HG03175 (cell line): ENCODE measurements at regions not wholly inside any gene's neighbourhood (a gene's known extent, or its start where the extent isn't known, plus 50 kb on each side); places are given as distances from the start of the nearest gene placed in this dataset.
"Not testable (repeated sequence)": the region's sequence is repeated elsewhere in the genome, so short reads cannot be mapped to it uniquely, and the experiment has no call there.

Source experiments
- ATAC-seq: cut with Tn5 transposase; IDR thresholded peaks from one replicate; pipeline ENCODE4 v1.9.1; 2021; ENCODE audit warnings: mild to moderate bottlenecking, moderate library complexity; ENCODE audit not compliant: unreplicated experiment

DNA sequence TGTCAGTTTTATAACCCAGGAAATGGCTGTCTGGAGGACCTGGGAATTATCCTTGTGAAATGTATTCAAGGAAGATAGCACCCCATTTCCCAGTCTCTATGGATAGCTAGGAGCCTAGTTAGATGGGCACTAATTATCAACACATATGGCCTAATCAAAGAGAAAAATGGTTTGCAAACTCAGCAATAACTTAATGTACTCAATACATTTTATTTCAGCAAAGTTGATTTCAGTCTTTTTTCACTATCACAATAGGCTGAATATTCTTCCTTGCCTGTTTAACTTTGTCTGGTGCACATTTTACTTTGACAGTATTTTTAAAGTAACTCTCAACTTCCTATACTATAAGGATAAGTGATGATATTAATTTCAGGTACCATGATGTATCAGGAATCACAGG is 756.3 kb downstream of the CCDC85A start:
- ATAC-seq, result no peak

DNA sequence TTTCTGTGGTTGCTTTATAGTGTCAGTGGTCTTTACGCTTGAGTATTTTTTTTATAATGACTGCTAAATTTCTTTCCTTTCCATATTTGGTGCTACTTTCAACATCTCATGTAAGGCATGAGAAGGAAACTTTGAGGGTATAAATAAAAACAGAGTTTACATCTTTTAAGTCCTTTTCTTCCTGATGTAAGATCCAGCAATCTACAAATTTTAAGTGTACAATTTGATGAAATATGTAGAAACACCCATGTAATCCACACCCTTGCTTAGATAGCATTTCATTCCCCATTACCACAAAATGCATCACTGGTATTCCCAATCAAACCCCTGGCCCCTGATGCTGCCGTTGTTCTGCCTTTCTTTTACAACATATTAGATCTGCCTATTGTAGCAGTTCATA is 769.1 kb downstream of the CCDC85A start:
- no peak for ATAC-seq

DNA sequence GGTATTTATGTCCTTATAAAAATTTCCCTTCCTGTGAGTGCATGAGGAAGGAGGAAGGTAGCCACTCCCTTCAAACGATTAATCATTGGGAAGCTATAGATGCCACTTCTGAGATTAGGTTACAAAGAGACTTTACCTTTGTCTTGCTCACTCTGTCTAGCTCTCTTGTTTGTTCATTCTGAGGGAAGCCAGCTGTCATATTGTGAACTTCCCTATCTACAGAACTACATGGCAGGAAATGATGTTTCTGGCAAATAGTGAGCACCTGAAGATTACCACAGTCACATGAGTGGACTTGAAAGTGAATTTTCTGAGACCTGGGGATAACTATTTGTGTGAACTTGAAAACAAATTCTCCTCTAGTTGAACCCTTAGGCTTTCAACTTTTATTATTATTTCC is 776.8 kb downstream of the CCDC85A start:
- no peak for ATAC-seq

DNA sequence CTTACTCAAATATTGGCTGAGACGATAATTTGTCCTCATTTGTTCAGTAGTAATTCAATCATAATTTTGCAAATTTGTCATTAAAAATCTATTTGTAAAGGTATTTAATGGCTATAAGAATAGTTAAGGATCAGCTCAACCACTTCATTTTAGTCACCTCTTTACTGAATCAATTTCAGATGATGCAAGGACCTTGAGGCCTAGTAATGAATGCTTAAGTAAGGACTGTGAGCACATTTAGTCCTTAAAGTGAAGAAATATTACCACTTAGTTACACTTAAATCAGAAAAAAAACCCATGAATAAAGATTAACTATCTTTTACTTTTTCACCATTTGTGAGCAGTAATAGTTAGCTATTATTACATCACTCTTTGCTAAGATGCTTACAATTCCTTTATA is 778.9 kb downstream of the CCDC85A start:
- no peak for ATAC-seq

DNA sequence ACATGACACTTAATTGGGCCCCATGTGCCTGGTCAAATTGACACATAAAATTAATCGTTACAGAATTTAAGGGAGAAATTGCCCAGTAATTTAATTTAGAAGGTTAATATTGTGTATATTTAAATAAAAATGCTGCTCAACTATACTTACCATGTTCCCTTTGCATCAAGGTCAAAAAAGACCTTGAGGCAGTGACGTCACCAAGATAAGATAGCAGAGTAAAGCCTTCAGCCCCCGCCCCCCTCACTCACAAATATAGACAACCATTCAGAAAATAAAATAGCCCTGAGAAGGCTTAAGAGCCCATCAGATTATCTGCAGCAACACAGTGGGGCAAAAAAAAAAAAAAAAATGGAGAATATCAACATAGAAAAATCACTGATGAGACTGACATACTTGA is 785.7 kb downstream of the CCDC85A start:
- ATAC-seq, result no peak

DNA sequence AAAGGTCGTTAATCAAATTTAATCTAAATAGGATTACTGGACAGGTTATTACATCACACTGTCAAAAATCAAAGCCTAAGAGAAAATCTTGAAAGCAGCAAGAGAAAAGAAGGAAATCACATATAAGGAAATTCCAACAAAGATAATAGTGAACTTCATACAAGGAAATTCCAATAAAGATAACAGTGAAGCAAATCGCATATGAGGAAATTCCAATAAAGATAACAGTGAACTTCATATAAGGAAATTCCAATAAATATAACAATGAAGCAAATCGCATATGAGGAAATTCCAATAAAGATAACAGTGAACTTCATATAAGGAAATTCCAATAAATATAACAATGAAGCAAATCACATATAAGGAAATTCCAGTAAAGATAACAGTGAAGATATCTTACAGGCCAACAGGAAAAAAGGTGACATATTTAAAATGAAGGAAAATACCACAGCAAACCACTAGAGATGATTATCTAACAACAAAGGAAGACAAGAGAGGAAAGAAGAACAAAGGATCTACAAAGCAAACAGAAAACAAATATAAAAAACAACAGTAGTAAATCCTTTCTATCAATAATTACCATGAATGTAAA is 787.7 kb downstream of the CCDC85A start:
- no peak for ATAC-seq

DNA sequence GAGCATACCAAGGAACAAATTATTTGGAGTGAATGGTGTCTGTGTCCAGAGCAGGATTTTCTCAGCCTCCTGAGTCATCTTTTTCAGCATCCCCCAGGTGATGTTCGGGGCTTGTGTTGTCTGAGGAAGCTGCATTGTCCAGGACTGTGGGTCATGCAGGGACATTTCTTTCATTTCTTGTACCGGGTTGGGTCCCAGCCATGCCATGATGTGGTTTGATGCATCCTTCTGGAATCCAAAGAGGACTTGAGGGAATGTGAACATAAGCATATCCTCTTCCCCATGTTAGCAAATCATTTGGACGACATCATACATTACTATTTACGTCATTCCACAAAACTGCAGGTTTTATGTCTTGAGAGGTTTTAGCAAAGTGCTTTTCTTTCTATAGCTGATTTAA is 797.8 kb downstream of the CCDC85A start:
- no peak for ATAC-seq

DNA sequence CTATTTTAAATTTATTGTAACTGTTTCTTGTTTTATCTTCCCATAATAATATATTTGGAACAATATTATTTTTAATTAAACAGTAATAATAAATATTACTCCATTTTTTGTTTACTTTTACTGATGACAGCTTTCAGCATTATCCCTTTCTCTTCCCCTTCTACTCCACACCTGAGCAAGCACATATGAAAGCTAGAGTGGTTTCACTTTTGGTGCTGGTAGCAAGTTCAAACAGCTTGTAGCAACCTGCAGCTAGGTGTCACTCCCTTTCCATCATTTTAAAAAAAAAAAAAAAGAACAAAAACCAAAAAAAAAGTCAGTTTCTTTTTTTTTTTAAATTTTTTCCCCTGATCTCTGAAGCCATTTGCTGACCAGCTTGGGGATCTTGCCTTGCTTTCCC is 801.8 kb downstream of the CCDC85A start:
- ATAC-seq, result no peak

DNA sequence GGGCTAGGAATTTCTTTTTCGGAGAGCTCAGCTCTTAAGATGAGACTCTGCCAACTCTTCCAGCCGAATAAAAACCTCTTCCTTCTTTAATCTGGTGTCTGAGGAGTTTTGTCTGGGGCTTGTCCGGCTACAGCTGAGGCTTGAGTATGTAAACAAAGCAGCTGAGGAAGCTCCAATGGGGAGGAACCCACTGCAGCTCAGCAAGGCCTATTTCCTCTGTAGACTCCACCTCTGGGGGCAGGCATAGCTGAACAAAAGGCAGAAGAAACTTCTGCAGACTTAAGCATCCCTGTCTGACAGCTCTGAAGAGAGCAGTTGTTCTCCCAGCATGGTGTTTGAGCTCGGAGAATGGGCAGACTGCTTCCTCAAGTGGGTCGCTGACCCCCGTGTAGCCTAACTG is 838.7 kb downstream of the CCDC85A start:
- ATAC-seq, result no peak

DNA sequence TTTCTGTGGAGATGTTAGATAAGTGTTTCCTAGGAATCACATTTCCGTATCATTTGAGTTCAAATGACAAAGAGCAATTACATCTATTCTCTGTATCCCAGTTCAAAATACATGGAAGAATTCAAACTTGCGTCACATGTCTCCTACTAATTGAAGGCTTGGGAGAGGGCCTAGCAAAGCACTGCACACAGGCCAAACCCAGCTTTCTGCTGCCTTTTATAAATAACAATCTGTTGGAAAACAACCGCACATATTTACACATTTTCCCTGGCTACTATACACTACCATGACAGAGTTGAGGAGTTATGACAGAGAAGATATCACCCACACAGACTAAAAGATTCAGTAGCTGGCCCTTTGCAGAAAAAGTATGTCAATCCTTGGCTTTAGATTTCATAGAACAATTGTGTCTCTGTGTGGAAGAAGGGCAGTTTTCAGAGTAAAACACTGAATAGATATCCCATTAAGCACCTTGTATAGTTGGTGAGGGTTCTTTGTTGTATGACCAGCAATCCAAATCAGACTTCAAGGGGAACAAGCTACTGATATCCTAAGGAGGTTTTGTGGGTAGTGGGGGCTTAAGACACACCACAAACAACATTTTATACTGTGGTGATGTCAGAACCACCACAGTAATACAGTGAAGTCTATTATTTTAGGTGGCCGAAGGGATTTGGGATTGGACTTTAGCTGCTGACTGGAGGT is 861.3 kb downstream of the CCDC85A start:
- no peak for ATAC-seq

DNA sequence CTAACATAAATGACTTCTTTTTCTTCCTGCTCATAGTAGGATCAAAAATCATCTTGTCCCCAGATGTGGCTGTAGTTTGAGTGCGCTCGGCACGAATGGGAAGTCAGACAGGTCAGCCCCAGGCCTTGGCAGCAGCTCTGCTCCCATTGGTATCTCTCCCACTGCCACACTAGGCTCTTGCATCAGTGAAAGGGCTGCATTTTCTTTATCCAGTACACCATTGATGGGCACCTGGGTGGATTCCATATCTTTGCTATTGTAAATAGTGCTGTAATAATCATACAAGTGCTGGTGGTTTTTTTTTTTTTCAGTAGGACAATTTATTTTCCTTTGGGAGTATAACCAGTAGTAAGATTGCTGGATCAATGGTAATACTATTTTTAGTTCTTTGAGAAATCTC is 865.5 kb downstream of the CCDC85A start:
- no peak for ATAC-seq

DNA sequence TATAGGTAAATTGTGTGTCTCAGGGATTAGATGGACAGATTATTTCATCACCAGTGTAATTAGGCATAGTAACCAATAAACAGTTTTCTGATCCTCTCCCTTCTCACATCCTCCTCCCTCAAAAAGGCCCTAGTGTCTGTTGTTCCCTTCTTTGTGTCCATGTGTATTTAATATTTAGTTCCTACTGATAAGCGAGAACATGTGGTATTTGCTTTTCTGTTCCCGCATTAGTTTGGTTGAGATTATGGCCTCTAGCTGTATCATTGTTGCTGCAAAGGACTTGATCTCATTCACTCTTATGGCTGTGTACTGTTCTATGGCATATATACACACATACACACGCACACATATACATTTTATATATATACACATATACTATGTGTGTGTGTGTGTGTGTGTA is 866.2 kb downstream of the CCDC85A start:
- no peak for ATAC-seq

DNA sequence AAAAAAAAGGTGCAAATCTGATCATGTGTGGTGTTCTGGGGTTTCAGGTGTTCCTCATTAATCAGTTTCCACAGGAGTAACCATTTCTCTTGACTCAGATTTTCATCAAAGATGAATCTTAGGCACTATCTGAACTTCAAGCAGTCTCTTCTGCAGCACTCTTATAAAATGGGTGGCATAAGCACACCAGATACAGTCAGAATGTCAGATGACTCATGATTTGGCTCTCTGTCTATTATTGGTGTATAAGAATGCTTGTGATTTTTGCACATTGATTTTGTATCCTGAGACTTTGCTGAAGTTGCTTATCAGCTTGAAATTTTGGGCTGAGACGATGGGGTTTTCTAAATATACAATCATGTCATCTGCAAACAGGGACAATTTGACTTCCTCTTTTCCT is 882.5 kb downstream of the CCDC85A start:
- ATAC-seq, result not testable (repeated sequence)

DNA sequence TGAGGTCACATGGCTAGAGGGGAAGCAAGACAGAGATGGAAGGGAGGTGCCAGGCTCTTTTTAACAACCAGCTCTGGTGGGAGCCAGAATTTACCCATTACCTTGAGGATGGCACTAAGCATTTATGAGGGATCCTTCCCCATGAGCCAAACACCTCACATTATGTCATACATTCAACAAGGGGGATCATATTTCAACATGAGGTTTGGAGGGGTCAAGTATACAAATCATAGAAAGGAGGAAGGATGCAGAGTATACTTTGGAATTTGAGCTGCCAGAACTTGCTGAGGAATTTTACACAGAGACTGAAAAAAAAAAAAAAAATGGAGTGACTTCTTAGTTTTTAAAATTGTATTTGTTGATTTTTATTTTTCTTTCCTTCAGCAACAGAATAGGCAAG is 891.4 kb downstream of the CCDC85A start:
- ATAC-seq, result no peak

DNA sequence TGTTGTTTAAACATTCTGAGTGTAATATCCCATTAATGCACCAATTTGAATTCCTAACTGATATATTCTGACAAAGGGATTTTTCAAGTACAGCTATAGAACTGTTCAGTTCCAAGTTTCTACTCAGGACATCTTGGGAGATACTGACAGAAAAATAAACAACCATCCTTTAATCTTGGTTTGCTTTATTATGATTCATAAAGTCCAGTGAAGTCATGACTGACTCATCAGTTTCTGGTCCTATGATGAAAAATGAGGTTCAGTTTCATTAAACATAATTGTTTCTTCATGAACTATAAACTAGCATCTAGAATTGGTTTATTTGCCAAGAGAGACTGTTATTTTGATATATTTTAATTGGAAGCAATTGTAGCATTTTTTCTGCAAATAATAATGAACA is 896.2 kb downstream of the CCDC85A start:
- no peak for ATAC-seq

DNA sequence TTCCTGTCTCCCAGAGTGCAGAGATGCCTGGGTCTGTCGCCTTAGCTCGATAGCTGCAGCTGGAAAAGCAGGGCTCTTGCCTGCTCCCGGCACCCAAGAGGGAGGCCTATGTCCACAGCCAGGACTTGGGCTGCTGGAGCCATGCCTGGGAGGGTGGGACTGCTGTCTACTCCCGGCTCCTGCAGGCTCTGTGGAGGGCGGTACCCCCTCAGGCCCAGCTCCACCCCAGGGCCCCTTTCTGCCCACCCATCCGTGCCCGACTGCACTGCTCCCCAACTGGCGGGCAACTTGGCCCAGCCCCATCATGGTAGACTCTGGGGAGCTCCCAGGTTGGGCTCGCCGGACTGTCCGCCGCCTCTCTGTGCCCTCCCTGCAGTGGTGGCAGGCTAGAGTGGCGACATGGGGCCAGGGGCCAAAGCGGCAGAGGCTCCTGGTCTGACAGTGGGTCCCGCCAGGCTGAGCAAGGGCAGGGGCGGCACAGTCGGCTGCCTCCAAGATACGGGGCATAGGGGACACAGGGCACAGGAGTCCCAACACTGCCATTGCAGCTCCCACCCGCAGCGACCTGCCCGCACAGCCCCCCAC is 901.0 kb downstream of the CCDC85A start:
- ATAC-seq, result no peak

DNA sequence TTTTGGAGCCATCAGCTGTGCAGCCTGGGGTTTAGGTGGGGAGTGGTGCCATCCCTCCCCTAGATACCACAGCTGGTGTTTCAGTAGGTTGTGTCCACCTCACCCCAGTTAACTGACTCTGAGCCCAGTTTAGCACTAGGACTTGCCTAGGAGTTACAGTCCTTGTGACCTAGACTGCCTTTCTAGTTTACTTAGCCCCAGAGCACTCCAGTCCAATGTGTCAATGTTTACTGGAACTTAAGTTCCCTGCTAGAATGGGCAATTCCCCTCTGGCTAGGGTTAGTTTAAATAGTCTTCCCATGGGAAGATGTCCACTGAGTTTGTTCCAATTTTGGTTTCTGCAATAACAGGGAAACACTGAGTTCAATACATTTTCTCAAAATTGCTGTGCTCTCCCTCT is 909.2 kb downstream of the CCDC85A start:
- no peak for ATAC-seq

DNA sequence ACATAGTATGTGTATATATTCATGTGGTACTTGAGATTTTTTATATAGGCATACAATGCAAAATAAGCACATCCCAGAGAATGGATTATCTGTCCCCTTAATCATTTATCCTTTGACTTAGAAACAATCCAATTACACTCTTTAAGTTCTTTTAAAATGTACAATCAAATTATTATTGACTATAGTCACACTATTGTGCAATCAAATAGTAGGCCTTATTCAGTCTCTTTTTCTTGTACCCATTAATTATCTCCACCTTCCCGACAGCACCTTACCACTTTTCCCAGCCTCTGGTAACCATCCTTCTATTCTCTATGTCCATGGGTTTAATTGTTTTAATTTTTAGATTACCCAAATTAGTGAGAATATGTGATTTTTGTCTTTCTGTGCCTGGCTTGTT is 914.1 kb downstream of the CCDC85A start:
- ATAC-seq, result no peak

DNA sequence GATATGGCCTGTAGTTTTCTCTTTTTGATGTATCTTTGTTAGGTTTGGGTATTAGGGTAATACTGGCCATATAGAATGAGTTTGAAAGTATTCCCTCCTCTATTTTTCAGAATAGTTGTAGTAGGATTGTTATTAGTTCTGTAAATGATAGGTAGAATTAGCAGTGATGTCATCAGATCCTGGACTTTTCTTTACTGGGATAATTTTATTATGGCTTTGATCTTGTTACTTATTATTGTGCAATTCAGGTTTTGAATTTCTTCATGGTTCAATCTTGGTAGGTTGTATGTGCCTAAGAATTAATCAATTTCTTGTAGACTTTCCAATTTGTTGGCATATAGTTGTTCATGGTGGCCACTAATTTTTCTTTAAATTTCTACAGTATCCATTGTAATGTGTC is 916.6 kb downstream of the CCDC85A start:
- ATAC-seq, result no peak

DNA sequence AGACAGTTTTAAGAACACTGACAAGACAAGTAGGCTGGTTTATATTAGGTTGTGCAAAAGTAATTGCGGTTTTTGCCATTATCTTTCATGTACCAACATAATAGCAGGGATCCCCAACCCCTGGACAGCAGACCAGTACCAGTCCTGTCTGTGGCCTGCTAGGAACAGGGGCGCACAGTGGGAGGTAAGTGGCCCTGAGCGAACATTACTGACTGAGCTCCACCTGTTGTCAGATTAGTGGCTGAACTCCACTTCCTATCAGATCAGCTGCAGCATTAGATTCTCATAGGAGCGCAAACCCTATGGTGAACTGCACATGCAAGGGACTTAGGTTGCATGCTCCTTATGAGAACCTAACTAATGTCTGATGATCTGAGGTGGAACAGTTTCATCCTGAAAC is 921.9 kb downstream of the CCDC85A start:
- ATAC-seq, result no peak

DNA sequence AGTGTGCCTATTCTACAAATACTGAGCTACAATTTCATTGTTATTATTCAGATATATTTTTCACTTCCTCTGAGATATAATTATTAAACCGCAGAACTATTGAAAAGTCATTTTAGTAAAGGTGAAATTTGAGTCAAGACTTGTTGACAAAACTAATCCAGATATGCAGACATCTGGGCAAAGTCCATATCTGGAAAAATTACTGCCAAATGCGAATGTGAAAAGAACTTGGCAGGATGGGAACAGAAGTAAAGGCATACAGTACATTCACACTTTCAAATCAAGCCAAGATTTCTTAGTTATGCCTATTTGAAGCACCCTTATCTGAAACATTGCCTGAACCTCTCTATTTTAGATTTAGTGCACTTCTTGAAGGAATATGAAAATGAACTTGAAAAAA is 923.6 kb downstream of the CCDC85A start:
- no peak for ATAC-seq

DNA sequence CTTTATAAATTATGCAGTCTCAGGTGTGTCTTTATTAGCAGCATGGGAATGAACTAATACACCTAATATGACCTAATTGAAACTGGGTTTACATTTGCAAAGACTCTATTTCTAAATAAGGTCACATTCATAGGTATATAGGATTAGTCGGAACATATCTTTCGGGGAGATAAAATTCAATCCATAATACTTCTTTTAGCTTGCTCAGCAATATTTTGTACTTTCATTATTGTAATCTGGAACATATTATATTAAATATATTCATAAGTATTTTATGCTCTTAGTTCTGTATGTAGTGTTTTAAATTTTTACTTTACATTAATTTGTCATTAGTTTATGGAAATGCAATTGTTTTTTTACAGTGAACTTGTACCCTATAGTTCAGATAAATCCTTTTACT is 927.7 kb downstream of the CCDC85A start:
- no peak for ATAC-seq

DNA sequence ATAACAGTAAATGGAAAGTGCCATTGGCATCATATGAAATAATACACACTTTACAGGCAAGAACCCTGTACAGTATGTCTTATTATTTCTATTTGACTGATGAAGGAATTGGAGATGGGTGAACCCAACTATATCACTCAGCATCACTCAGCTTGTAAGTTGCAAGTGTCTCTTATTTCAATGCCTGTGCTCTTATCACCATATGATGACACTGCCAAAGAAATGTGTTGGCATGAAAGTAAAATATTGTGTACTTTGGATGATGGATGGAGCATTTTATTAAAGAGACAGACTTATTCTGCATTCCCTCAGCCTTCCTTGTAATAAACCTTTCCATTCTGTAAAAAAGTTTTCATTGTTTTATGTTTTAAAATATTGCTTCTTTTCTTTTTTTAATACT is 927.5 kb upstream of the VRK2 start:
- ATAC-seq, result no peak
